Tibial nerve (tissue), 4 donors: ENCODE measurements at regions not wholly inside any gene's neighbourhood (a gene's known extent, or its start where the extent isn't known, plus 50 kb on each side); places are given as distances from the start of the nearest gene placed in this dataset.

ENCODE experiments used
- CTCF ChIP-seq, 5 experiments: fragments of 200-600 bp in 3 of 5; fragments of 450-650 bp in 2 of 5; sonication (generic) in 3 of 5; IDR thresholded peaks; one replicate each; pipeline ENCODE4 v1.5.1; 2016 to 2019; ENCODE audit warnings: antibody characterized with exemption in 5 of 5, mild to moderate bottlenecking in 3 of 5, moderate library complexity in 2 of 5
- EP300 ChIP-seq, 2 donors: sonication (generic); formaldehyde crosslinking; IDR thresholded peaks; one replicate each; pipeline ENCODE4 v1.6.1; 2017; ENCODE audit warnings: antibody characterized with exemption in 2 of 2, mild to moderate bottlenecking in 1 of 2
- POLR2A ChIP-seq, 2 donors: fragments of 450-650 bp; IDR thresholded peaks; one replicate each; pipeline ENCODE4 v1.6.1; 2017; ENCODE audit warnings: antibody characterized with exemption in 2 of 2, mild to moderate bottlenecking in 2 of 2, moderate library complexity in 2 of 2

- TF ChIP-seq CTCF (IDR thresholded peaks at IDR 0.05) = no peak
- TF ChIP-seq POLR2A (IDR thresholded peaks at IDR 0.05) = no peak
- TF ChIP-seq EP300 (IDR thresholded peaks at IDR 0.05) = no peak
Measured at GRCh38 chr5:61965490-61965889, 340.5 kb upstream of the KIF2A start.
